AG09309 (cell line): ENCODE measurements at regions not wholly inside any gene's neighbourhood (a gene's known extent, or its start where the extent isn't known, plus 50 kb on each side); places are given as distances from the start of the nearest gene placed in this dataset.

ENCODE experiments used
- DNase-seq: peaks from one replicate; pipeline ENCODE4 v3.0.0-alpha.2; 2010; ENCODE audit warnings: low read depth
- H3K4me3 ChIP-seq: 2 replicates; pipeline ENCODE4 v1.5.1; 2011; ENCODE audit warnings: mild to moderate bottlenecking, low read depth, low read length, moderate library complexity; ENCODE audit not compliant: control insufficient read depth
- CTCF ChIP-seq: IDR thresholded peaks from 2 replicates; pipeline ENCODE4 v1.5.1; 2011; ENCODE audit warnings: mild to moderate bottlenecking, low read depth, low read length, inconsistent platforms; ENCODE audit not compliant: insufficient read depth, control insufficient read depth; ENCODE audit errors: missing control alignments

- no peak overlapping the region for H3K4me3 ChIP-seq
- TF ChIP-seq CTCF, result no peak
- no peak for DNase-seq
Measured at GRCh38 chr10:128612631-128613030, 486.4 kb upstream of the MKI67 start.

GRCh38 chr10:128614016-128614605 is 487.9 kb upstream of the MKI67 start:
- DNase-seq, result no peak
- H3K4me3 ChIP-seq, result no peak overlapping the region
- TF ChIP-seq CTCF, result no peak

GRCh38 chr10:128614802-128615553 is 488.8 kb upstream of the MKI67 start:
- no peak for DNase-seq
- H3K4me3 ChIP-seq, result no peak overlapping the region
- TF ChIP-seq CTCF, result no peak

- TF ChIP-seq CTCF, result no peak
- DNase-seq, result no peak
- no peak overlapping the region for H3K4me3 ChIP-seq
Measured at GRCh38 chr10:128617532-128617931, 491.3 kb upstream of the MKI67 start.

- H3K4me3 ChIP-seq, result no peak overlapping the region
- TF ChIP-seq CTCF, result no peak
- DNase-seq, result no peak
Measured at GRCh38 chr10:128622706-128623105, 496.5 kb upstream of the MKI67 start.

- no peak overlapping the region for H3K4me3 ChIP-seq
- TF ChIP-seq CTCF, result no peak
Measured at GRCh38 chr10:128623776-128624175, 497.6 kb upstream of the MKI67 start.

More at GRCh38 chr10:128623776-128624175, 497.6 kb upstream of the MKI67 start:
- no peak for DNase-seq
